Cerebellar cortex (tissue), 1 donor: ENCODE measurements at regions not wholly inside any gene's neighbourhood (a gene's known extent, or its start where the extent isn't known, plus 50 kb on each side); places are given as distances from the start of the nearest gene placed in this dataset.
A peak's percentile ranks its signal among the peaks of the same experiment; 100 is the strongest.
"Not testable (repeated sequence)": the region's sequence is repeated elsewhere in the genome, so short reads cannot be mapped to it uniquely, and the experiment has no call there.

Experiments
- DNase-seq: peaks from one replicate; pipeline ENCODE4 v3.0.0-alpha.2; 2015; ENCODE audit warnings: low spot score

DNA sequence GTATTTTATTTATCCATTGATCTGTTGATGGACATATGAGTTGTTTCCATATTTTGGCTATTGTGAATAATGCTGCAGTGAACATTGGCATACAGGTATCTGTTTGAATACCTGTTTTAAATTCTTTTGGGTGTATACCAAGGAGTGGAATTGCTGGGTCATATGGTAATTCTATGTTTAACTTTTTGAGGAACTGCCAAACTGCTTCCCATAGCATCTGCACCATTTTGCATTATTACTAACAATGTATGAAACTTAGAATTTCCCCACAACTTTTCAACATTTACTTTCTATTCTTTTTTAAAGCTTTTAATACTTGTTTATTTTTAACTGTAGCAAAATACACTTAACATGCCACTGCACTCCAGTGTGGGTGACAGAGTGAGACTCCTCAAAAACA, 57.0 kb upstream of the MSN start:
- no peak for DNase-seq

- no peak for DNase-seq
Measured at GRCh38 chrX:65610040-65610439, 57.4 kb upstream of the MSN start.

DNA sequence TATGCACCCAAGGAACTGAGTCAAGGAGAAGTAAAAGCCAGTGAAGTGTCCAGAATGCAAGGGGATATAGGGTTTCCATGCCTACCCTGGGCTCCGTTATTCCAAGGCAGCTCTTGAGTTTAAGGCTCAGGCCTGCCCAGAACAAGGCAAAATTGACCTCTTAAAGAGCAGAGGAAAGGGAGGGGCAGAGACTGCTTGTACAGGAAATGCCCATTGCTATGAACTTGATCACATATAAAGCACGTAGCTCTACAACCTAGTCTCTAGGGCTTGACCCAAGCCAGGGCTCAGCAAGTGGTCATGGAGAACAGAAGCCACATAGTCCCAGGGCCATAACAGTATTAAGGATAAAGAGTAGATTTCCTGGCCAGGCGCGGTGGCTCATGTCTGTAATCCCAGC, 58.2 kb upstream of the MSN start:
- no peak for DNase-seq

- no peak for DNase-seq
Measured at GRCh38 chrX:65608026-65608425, 59.4 kb upstream of the MSN start.

GRCh38 chrX:65607070-65607742, 60.2 kb upstream of the MSN start:
- DNase-seq = no peak

DNA sequence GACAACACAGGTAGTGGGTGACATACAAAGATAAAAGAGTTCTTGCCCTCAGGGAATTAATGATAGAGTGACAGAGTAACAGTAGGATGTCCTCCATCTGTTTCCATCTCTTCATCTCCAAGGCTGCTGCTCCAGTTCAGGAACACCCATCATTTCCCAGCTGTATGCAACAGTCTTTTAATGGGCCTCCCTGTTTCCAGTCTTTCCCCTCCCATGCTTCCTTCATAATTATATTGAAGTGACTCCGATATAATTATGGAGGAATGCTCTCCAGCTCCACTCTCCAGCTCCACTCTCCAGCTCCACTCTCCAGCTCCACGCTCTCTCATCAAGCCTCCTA, 65.3 kb upstream of the MSN start:
- DNase-seq = no peak

DNA sequence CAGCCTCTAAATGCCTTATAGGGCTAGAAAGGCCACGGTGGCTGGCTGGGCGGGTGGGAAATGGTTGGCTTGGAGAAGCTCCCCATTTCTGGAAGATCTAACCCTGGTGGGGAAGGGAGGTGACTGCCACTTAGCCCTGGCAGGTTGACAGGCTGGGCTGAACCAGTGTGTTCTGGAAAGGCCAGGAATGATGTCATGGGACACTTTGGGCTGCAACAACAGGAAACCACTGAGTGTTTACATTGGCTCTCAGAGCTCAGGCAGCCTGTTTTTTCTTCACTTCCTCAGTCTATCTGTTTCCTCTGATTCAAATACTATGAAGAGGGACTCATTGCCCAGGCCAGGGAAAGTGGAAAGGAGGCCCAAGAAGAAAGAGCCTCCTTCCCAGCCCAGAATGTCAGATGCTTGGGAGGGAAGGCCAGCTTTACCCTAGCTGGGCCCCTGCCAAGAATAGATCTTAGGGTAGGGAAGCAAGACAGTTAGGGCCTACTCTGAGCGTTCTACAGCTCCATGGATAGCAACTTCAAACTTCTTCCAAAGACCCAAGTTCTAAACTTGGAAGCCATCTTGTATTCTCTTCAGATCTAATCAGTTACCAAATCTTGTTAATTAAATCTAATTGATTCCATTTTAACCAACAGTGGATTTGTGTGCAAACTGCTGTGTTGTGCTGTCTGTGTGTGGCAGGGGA, 65.8 kb upstream of the MSN start:
- no peak for DNase-seq

- DNase-seq = no peak
Measured at GRCh38 chrX:65601126-65601525, 66.3 kb upstream of the MSN start.

- DNase-seq = no peak
Measured at GRCh38 chrX:65600106-65600505, 65.5 kb upstream of the LAS1L start.

GRCh38 chrX:65598559-65599147, 64.1 kb upstream of the LAS1L start:
- no peak for DNase-seq

DNA sequence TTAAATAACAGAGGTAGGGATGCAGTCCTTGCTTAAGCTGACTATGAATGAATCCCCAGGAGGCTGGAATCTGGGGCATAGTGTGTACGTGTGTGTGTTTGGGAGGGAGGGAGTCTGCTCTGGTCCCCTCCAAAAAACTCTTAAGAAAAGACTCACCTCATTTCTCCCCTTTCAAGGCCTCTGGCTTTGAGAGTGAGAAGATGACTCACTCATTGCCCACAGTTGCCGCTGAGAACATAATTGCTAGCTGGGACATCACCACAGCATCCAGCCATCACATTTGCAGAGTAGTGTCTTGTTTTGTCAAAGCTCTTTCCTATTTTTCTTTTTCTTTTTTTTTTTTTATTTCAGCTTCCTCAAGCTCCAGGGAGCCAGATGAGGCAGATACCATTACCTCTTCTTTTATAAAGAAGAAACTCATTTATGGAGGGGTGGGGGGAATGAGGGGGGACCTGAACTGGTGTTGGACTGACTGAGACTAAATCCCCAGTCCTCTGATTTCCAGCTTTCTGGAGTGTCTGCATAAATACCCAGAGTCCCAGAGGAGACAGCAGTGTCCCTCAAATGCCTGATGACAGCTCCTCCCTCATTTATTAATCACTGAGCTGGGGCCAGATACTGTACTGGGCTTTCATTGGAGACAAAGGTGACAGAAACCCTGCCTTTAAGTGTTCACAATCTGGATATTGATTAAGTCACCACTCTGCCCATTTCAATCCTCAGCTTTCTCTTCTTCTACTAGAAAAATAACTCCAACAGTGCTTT, 61.9 kb upstream of the LAS1L start:
- DNase-seq = no peak

GRCh38 chrX:65595460-65595876, 60.9 kb upstream of the LAS1L start:
- DNase-seq = peak; percentile 69

DNA sequence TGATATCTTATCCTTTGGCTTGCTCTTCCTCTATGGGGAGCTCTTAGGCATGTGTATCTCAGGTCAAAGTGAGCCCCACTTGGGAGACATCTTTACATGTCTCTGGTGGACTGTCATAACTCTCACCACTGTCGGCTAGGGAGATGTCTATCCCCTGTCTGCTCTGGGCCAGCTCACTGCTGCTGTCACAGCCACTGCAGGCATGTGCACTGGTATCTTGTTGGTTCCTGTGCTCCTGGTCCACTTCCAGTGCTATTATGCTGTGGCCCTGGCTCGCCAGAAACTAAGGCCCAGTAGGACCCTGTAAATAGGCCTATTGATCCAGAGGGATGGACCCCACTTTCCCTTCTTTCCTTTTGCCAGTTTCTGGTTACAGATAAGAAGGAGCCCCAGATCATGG, 56.6 kb upstream of the LAS1L start:
- DNase-seq = no peak

DNA sequence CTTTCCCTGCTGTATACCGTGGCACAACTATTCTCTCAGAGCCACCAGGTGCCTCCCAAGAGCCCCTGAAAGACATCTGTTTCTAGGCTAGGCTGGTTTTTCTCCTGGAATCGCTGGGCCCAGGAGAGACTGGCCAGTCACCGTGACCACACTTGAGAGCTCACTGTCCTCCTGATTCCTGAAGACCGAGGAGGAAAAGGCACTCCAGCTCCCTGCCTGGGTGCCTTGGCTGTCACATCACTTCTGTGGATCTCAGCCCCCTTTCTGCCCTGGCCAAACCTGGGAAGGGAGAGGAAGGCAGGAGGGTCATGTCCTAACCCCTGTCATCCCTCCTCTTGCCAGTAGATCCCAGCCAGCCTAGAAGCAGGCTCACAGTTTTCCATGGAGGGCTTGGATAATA, 54.7 kb upstream of the LAS1L start:
- no peak for DNase-seq

DNA sequence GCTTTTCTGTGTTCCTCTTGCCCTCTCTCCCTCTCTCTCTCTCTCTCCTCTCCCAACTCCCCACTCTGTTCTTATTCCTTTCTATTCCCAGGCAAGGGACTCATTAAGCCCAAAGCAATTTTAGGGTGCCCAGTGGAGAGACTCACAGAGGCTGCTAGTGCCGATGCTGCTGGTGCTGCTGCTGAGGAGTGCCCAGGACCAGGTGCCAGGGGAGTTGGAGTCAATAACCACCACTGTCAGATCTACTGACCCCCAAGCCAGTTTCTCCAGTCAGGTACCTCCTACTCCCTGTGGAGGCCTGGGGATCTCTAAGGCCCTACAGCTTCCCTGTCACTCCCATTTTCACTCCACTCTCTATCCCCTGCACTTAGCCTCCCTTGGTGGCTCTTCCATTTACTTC, 54.2 kb upstream of the LAS1L start:
- DNase-seq = no peak

GRCh38 chrX:65587616-65588526, 53.3 kb upstream of the LAS1L start:
- DNase-seq = no peak

DNA sequence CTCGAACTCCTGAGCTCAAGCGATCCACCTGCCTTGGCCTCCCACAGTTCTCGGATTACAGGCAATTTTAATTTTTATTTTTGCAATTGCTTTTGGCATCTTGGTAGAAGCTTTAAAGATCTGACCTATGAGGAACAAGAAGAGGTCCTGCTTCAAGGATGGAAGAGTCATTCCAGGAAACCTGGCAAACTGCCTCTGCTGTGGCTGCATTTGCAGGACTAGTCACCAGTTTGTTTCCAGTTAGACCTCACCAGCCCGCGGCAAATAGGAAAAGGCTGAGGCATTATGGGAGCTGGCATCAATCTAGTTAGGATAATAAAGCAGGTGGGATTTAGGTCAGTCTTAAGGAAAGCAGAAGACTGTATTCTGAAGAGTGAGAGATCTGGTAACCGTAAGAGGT, 51.9 kb upstream of the LAS1L start:
- DNase-seq = no peak

GRCh38 chrX:65585226-65585625, 50.6 kb upstream of the LAS1L start:
- DNase-seq = not testable (repeated sequence)
